H7 (cell line): ENCODE measurements at regions not wholly inside any gene's neighbourhood (a gene's known extent, or its start where the extent isn't known, plus 50 kb on each side); places are given as distances from the start of the nearest gene placed in this dataset.

Source experiments
- DNase-seq: peaks from one replicate; pipeline ENCODE4 v3.0.0; 2012
- H3K27me3 ChIP-seq: 2 replicates; pipeline ENCODE4 v1.6.0; 2011; ENCODE audit warnings: mild to moderate bottlenecking, low read length; ENCODE audit not compliant: control insufficient read depth, insufficient read depth
- H3K36me3 ChIP-seq: replicated peaks from 2 replicates; pipeline ENCODE4 v1.5.1; 2011; ENCODE audit warnings: low read length; ENCODE audit not compliant: control insufficient read depth, insufficient read depth
- H3K4me3 ChIP-seq: 2 replicates; pipeline ENCODE4 v1.5.1; 2011; ENCODE audit warnings: low read depth, mild to moderate bottlenecking, control low read depth, low read length, moderate library complexity; ENCODE audit not compliant: insufficient read depth

DNA sequence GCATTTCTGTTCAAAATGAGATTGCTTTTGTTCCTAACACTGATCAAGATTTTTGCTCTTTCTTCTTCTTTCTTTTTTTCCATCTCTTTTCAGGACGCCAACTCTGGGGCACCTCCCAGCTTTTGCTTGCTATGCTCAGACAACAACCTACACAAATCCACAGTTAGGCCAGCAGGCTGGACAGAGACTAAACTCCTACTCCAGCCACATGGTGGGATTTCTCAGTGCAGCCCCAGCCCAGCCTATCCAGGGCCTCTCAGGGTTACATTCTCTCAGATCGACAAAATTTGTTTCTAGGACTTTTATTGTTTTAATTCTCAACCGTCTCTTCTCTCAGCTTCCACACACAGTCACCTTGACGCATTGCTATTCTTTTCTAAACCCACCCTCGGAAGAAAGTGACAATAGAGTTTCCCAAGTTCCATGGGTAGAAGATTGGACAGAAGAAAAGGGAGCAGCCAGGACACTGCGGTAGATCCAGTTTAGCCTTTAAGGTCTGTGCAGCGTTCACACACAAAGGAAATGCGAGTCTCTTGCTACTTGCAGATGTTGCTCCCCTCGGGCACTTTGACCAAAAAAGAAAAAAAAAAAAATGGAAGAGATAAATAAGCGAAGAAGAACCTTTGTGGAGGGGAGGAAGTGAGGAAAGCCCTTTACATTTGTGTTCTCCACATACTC, 588.6 kb upstream of the GRAMD2B start:
- Histone ChIP-seq H3K36me3 (no peaks in the 10 kb centered on the region), H3K27me3 (no peaks in the 10 kb centered on the region), H3K4me3 (no peak overlapping the region)
- no peak for DNase-seq

DNA sequence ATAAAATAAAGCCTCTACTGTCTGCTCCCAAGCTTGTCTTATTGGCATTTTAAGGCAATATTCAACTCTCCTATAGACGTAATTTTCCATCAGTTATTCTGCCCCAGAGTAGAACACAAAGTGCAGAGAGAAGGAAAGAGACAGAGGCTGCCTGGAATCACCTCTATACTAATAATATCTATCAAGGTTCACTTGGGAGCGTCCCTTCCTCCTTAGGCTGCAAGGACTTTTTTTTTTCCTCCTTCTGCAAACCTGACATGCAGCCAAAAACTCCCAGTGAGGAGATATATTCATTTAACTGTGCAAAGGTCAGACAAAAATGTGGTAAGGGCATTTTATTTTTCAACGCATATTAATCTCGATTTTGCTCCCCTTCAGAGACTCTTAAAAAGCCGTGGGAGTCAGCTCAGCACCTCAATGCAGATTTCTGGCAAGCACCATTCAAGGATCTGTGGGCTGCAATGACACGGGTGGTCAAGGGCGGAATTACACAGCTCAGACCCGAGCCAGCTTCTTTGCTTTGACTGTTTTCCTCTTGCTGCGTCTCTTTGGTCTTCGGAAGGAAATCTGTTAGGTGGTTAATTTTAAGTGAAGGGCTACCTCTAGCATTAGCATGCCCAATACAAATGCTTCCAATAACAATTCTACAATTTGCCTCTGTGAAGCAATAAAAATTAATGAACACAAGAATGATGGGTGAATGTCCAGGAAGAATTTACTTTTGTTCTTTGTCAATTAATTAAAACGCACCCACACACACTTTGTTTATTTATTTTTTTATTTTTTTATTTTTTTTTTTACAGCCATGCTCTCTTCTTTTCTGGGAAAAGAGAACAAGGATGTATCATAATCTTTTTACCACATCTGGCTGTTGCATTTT, 587.7 kb upstream of the GRAMD2B start:
- Histone ChIP-seq H3K4me3 (no peak overlapping the region), H3K27me3 (no peaks in the 10 kb centered on the region), H3K36me3 (no peaks in the 10 kb centered on the region)
- peak; percentile 55 for DNase-seq

DNA sequence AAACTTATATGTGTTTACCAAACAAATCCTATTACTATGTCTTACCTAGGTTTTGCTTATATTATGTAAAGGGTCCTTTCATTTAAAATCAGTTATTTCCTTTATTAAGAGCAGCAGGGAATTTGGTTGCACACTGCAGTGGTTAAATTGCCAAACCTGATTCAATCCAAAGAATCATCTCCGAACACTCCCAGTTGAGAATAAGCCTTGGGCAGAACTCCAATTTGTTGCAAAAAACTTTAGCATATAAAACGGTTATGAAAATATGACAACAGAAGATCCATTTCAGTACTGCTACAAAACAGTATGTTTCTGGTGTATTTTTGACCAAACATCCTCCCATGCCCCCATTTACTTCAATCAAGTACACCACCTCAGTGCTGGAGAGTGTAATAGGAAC, 587.0 kb upstream of the GRAMD2B start:
- no peaks in the 10 kb centered on the region for H3K27me3 ChIP-seq
- no peaks in the 10 kb centered on the region for H3K36me3 ChIP-seq
- no peak for DNase-seq
- no peak overlapping the region for H3K4me3 ChIP-seq

DNA sequence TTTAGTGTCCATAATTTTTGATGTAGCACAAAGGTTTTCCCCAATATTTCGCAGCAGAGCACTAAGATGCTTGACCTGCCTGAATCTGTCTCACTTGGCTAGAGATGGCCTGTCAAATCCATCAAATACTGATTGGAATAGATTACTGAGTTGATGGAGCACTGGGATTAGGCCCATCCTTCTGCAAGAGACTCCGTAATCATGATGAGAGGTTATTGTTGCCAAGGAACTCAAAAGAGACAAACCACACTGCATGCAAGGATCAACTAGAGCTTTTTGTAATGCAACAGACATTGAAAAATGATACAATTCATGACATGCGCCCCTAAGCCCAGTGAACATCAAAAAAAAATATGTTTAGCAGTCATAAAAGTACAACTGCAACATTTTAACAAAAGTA, 585.3 kb upstream of the GRAMD2B start:
- H3K36me3 ChIP-seq, result no peaks in the 10 kb centered on the region
- DNase-seq, result no peak
- no peaks in the 10 kb centered on the region for H3K27me3 ChIP-seq
- H3K4me3 ChIP-seq, result no peak overlapping the region

DNA sequence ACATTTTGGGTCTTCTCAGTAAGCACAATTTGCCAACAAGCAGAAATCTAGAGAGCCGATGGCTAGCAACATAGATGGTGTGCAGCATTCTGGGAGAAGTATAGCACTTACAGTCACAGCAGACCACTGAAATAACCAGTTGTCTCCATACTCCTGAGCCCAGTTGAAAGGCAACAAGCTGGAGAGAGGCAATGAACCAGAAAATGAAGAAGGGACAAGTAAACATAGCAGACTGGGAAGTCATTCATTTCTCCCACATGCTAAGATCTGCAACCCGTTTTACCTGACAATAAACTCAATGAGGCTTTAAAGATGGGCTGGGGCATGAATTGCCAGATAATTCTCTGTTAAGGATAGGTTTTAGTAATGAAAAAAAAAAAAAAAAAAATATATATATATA, 575.6 kb upstream of the GRAMD2B start:
- Histone ChIP-seq H3K36me3 (no peaks in the 10 kb centered on the region), H3K27me3 (no peaks in the 10 kb centered on the region), H3K4me3 (no peak overlapping the region)
- DNase-seq, result no peak

DNA sequence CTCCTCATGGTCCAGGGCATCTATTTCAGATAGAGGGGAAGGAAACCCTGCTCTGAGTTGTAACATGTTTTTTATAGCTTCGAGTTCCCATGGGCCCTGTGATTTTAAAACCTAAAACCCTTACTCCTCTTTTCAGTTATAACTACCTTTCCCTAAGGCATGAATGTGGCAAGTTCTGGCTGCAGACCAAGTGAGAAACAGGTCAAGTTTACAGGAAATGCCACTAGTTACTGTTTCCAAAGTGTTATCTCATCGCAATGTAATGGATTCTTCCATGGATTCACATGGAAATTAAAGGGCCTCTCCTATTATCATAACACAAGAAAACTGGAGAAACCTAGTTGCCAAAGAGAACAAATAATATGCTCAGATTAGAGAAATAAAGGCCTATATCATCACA, 574.5 kb upstream of the GRAMD2B start:
- Histone ChIP-seq H3K36me3 (no peaks in the 10 kb centered on the region), H3K4me3 (no peak overlapping the region), H3K27me3 (no peaks in the 10 kb centered on the region)
- no peak for DNase-seq

DNA sequence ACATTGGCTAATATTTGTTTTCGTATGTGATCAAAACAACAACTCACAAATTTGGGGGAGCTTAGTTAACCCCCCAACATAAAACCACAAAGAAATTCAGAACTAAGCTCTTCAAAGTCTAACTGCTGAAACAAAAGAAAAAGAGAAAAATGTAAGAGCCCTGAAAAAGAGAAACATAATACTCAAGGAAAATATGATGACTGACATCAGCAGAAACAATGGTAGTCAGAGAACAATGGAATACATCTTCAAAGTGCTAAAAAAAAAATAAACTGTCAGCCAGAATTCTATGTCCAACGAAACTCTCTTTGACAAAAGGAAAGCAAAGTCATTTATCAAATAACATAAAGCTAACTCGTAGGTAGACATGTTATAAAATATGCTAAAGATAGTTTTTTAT, 566.3 kb upstream of the GRAMD2B start:
- no peaks in the 10 kb centered on the region for H3K36me3 ChIP-seq
- DNase-seq, result no peak
- H3K4me3 ChIP-seq, result no peak overlapping the region
- no peaks in the 10 kb centered on the region for H3K27me3 ChIP-seq

DNA sequence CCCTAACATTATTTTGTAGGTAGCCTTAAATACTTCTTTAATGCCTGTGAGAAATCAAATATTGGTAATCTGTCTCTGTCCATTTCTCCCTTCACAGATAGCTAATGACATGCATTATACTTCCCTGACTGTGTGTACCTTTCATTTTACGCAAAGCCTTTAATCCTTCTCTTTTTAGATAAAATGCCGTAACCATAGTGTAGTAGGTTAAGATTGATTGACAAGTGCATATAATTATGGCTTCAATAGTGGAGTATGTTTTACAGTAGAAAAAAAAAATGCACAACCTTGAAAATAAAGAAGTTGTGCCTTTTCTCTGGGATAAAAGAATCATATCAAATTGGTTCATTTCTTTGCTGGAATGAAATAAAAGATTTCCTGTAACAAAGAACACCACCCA, 559.6 kb upstream of the GRAMD2B start:
- H3K27me3 ChIP-seq, result no peaks in the 10 kb centered on the region
- H3K4me3 ChIP-seq, result no peak overlapping the region
- H3K36me3 ChIP-seq, result no peaks in the 10 kb centered on the region
- DNase-seq, result no peak

DNA sequence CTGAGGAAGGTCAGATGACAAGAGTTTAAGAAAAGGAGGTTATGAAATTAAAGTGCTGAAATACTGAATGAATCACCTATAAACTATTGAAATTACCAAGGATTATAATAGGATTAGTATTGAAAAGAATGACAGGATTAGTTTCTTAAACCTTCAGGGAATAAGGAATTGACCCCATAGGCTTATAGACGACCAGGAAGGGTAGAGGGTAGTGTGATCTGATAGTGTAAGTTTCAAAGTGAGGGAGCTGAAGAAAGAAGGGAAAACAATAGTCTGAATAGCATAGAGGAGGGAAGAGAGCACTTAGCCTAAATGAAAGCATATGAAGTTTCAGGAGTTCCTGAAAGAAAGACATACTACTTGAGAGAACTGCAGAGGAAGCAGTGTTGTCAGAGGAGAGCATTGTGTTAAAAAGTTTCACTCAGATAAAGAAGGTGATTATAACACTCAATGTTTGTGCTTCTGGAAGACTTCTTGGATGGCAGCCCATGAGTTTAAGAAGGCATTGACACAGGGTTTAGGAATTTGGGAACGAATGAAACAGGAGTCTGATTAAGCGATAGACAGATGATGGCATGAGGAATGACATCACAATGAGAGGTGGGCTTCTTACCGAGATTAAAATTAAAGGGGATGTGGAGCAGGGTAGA, 557.9 kb upstream of the GRAMD2B start:
- H3K4me3 ChIP-seq, result no peak overlapping the region
- DNase-seq, result no peak
- no peaks in the 10 kb centered on the region for H3K36me3 ChIP-seq
- no peaks in the 10 kb centered on the region for H3K27me3 ChIP-seq

DNA sequence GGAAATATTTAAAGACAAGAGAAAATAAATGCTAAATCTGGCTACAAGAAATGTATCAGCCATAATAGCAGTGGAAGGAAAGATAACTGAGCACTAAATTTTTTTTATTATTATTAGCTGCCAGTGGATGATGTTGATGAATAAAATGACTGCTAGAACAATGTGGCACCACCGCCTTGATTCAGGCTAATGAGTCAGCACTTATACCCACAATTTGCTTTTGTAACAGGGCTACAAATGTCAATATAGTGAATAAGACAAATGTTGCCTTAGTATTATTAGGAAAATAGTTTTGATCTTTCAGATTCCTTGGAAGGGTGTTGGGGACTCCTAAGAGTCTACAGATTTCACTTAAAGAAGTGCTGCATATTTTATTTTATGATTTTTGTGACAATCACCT, 555.2 kb upstream of the GRAMD2B start:
- no peaks in the 10 kb centered on the region for H3K27me3 ChIP-seq
- no peaks in the 10 kb centered on the region for H3K36me3 ChIP-seq
- no peak overlapping the region for H3K4me3 ChIP-seq
- DNase-seq, result no peak

DNA sequence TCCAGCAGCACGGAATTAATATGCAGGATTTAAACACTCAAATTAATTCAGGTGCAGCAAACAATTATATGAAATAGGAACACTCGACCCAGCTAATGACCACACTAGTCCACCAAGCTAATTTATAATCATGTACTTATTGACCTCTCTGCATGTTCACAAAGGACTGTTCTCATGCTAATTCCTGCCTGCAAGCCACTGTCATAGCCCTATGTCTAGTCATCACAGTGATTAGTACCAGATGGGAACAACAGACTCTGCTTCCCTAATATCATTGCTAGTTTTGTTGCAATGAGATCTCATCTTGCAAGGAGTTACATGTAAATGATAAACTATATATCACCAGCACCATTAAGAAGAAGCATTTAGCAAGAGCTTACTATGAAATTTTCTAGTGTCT, 553.0 kb upstream of the GRAMD2B start:
- Histone ChIP-seq H3K27me3 (no peaks in the 10 kb centered on the region), H3K4me3 (no peak overlapping the region), H3K36me3 (no peaks in the 10 kb centered on the region)
- peak; percentile 4 for DNase-seq

DNA sequence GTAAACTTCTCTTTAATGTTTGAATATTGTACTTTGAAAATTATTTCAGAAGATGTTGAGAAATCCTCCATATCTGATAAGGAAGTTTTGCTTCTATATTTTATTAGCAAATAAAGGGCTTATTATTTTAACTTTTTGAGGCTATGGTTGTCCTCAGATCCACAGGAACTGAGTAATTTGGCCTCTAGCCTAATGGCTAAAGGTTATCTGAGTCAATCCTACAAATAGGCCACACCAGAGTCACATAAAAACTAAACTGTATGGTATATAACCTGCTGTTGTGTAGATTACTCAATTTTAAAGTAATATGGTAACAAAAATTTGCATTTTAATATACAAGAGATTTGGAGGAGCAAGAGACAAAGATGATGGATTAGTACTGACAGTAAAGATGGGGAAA, 549.2 kb upstream of the GRAMD2B start:
- no peaks in the 10 kb centered on the region for H3K36me3 ChIP-seq
- H3K4me3 ChIP-seq, result no peak overlapping the region
- no peak for DNase-seq
- no peaks in the 10 kb centered on the region for H3K27me3 ChIP-seq

DNA sequence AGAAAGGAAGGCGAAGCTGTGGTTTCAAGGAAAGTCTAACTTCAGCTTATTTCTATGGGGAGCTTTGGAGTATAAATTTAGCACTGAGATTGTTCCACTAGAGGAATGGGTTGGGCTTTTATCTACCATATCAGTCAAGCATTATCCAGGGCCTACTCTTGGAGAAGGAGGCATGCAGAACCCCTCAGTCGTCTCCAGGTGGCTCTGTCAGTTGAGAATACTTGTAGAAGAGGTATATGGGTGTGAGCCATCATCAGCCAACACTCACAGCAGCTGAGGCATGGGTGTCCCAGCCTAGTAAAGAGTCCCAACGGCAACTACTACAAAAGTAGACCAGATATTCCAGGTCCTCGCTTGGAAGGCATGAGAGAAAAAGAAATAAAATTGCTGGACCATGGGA, 548.5 kb upstream of the GRAMD2B start:
- peak; percentile 8 for DNase-seq
- H3K27me3 ChIP-seq, result no peaks in the 10 kb centered on the region
- H3K36me3 ChIP-seq, result no peaks in the 10 kb centered on the region
- no peak overlapping the region for H3K4me3 ChIP-seq

DNA sequence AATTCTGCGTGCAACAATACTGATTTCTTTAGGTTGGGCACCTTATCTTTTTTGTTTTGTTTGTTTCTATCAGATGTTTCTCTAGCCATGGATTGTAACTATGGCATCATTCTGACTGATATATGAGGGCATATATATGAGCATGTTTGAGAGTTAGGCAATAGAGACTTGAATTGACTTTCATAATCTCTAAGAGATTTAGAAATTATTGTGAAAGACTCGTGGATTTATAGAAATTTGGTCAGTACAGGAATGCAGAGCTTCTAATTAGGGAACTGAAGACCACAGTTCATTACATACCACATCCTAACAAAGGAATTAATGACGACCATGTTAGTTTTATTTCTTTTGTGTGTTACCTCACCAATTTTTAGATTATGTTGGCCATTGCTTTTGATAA, 546.0 kb upstream of the GRAMD2B start:
- no peak for DNase-seq
- H3K4me3 ChIP-seq, result no peak overlapping the region
- H3K36me3 ChIP-seq, result no peaks in the 10 kb centered on the region
- H3K27me3 ChIP-seq, result no peaks in the 10 kb centered on the region

DNA sequence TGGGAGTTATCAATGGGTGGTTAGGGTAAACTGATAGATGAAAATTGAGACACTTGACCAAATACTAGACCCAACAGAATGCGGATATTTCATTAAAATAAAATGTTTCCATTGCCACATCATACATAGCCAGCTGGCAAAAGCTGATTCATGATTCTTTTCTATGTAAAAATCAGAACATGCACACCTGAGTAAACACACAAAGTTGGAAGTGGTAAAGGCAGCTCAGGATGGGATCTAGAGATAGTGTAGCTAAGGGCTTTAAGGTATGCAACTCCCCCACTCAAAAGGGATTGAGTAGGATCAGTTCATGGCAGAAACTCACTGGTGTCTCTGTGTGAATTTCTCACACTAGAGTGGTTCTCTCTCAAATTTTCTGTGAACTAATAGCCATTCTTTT, 541.1 kb upstream of the GRAMD2B start:
- H3K4me3 ChIP-seq, result no peak overlapping the region
- H3K27me3 ChIP-seq, result no peaks in the 10 kb centered on the region
- no peak for DNase-seq
- no peaks in the 10 kb centered on the region for H3K36me3 ChIP-seq
